LNCaP clone FGC (cell line): ENCODE measurements at regions not wholly inside any gene's neighbourhood (a gene's known extent, or its start where the extent isn't known, plus 50 kb on each side); places are given as distances from the start of the nearest gene placed in this dataset.
A peak's percentile ranks its signal among the peaks of the same experiment; 100 is the strongest.

Experiments
- DNase-seq: peaks from one replicate; pipeline ENCODE4 v3.0.0-alpha.2; 2011; ENCODE audit warnings: low read depth
- H3K4me3 ChIP-seq: 2 replicates; pipeline ENCODE4 v1.5.1; 2011; ENCODE audit warnings: mild to moderate bottlenecking, low read depth, low read length, control low read depth
- CTCF ChIP-seq: IDR thresholded peaks from 2 replicates; pipeline ENCODE4 v1.5.1; 2012; ENCODE audit warnings: mild to moderate bottlenecking; ENCODE audit not compliant: control insufficient read depth, insufficient read depth; ENCODE audit errors: extremely low read depth

- DNase-seq, result peak; percentile 48
- H3K4me3 ChIP-seq, result no peak overlapping the region
- peak; percentile 71 for TF ChIP-seq CTCF
These were observed 141.4 kb upstream of the MRPS22 start for GRCh38 chr3:139202226-139202958.

GRCh38 chr3:139202959-139203349 is 140.9 kb upstream of the MRPS22 start:
- TF ChIP-seq CTCF, result no peak
- DNase-seq, result no peak
- H3K4me3 ChIP-seq, result no peak overlapping the region

- DNase-seq, result no peak
- no peak for TF ChIP-seq CTCF
- no peak overlapping the region for H3K4me3 ChIP-seq
These were observed 140.1 kb upstream of the MRPS22 start for GRCh38 chr3:139203752-139204151.

GRCh38 chr3:139204728-139205127 is 139.1 kb upstream of the MRPS22 start:
- TF ChIP-seq CTCF, result no peak
- H3K4me3 ChIP-seq, result no peak overlapping the region
- no peak for DNase-seq

GRCh38 chr3:139213936-139214335 is 129.9 kb upstream of the MRPS22 start:
- H3K4me3 ChIP-seq, result no peak overlapping the region
- DNase-seq, result no peak
- TF ChIP-seq CTCF, result no peak

GRCh38 chr3:139216958-139217357 is 126.9 kb upstream of the MRPS22 start:
- no peak overlapping the region for H3K4me3 ChIP-seq
- no peak for DNase-seq
- TF ChIP-seq CTCF, result no peak

- no peak for DNase-seq
- no peak for TF ChIP-seq CTCF
- H3K4me3 ChIP-seq, result no peak overlapping the region
These were observed 126.2 kb upstream of the MRPS22 start for GRCh38 chr3:139217633-139218032.
